HCT116 (cell line): ENCODE measurements at regions not wholly inside any gene's neighbourhood (a gene's known extent, or its start where the extent isn't known, plus 50 kb on each side); places are given as distances from the start of the nearest gene placed in this dataset.

ENCODE experiments used
- ATAC-seq: fragments of 200-7000 bp; cut with Tn5 transposase; 2 replicates; pipeline ENCODE4 v1.9.1; 2020; ENCODE audit warnings: mild to moderate bottlenecking, moderate library complexity
- BruUV-seq: library from RNA; stranded (reverse); fragments of 400-500 nt; replicated peaks from 2 replicates; lab custom pipeline; 2021; lab: Mats Ljungman, UMichigan
- CTCF ChIA-PET: fragments of 300-600 bp; sonication (Branson Sonifier 250); formaldehyde crosslinking; loops from one replicate; lab custom pipeline; 2021; ENCODE audit warnings: antibody characterized with exemption; lab: Charles Lee
- POLR2A ChIA-PET: fragments of 300-600, 350-600 bp; sonication (Branson Sonifier 250); formaldehyde crosslinking; loops from one replicate; lab custom pipeline; 2021; ENCODE audit warnings: antibody characterized with exemption; lab: Charles Lee
- RAD21 ChIA-PET, 2 experiments: fragments of 300-600 bp; sonication (Branson Sonifier 250); formaldehyde crosslinking; loops; one replicate each; lab custom pipeline; 2023; ENCODE audit warnings: low total read pairs in 2 of 2; ENCODE audit not compliant: uncharacterized antibody in 2 of 2, unreplicated experiment in 2 of 2, low non-redundant PET in 1 of 2; lab: Charles Lee
- DNase-seq: peaks from one replicate; pipeline ENCODE4 v3.0.0-alpha.2; 2010; ENCODE audit warnings: low read depth, low spot score
- H2AFZ ChIP-seq: fragments of 200-600 bp; shearing (Covaris generic), sonication (generic); 2 replicates; pipeline ENCODE4 v1.6.1; 2017; ENCODE audit warnings: low read depth, mixed run types, mixed read lengths, antibody characterized with exemption, low read length; ENCODE audit not compliant: poor library complexity, severe bottlenecking
- H3K27ac ChIP-seq: 2 replicates; pipeline ENCODE4 v1.5.1; 2012; ENCODE audit warnings: low read depth, low read length
- H3K27me3 ChIP-seq: fragments of 200-600 bp; sonication (generic); 2 replicates; pipeline ENCODE4 v1.6.1; 2016; ENCODE audit warnings: mixed run types, low read length, mixed read lengths; ENCODE audit not compliant: insufficient read depth
- H3K36me3 ChIP-seq, 2 experiments: fragments of 200-500 bp in 1 of 2; fragments of 200-600 bp in 1 of 2; sonication (Bioruptor generic) in 1 of 2; sonication (generic) in 1 of 2; 2 replicates each; pipeline versions ENCODE4 v1.5.1 to v1.6.1; 2014 to 2016; ENCODE audit warnings: low read length in 2 of 2, inconsistent platforms in 1 of 2, mixed read lengths in 1 of 2, mixed run types in 1 of 2; ENCODE audit not compliant: insufficient read depth in 2 of 2, control insufficient read depth in 1 of 2
- H3K4me1 ChIP-seq, 2 experiments: fragments of 200-600 bp in 1 of 2; sonication (generic) in 1 of 2; 2 replicates each; pipeline versions ENCODE4 v1.5.1 to v1.6.1; 2012 to 2017; ENCODE audit warnings: low read length in 2 of 2, inconsistent platforms in 1 of 2, mild to moderate bottlenecking in 1 of 2, mixed read lengths in 1 of 2, mixed run types in 1 of 2, moderate library complexity in 1 of 2; ENCODE audit not compliant: insufficient read depth in 2 of 2, control insufficient read depth in 1 of 2
- H3K4me2 ChIP-seq: fragments of 200-600 bp; sonication (generic); 2 replicates; pipeline ENCODE4 v1.6.1; 2017; ENCODE audit warnings: mixed run types, low read length, mixed read lengths
- H3K4me3 ChIP-seq, 2 experiments: fragments of 200-600 bp in 1 of 2; sonication (generic) in 1 of 2; replicated peaks in 1 of 2; 2 replicates each; pipeline ENCODE4 v1.5.1; 2011 to 2016; ENCODE audit warnings: low read length in 2 of 2, control low read depth in 1 of 2, low read depth in 1 of 2, mild to moderate bottlenecking in 1 of 2, mixed read lengths in 1 of 2, mixed run types in 1 of 2
- H3K79me2 ChIP-seq: fragments of 200-600 bp; sonication (generic); 2 replicates; pipeline ENCODE4 v1.6.1; 2017; ENCODE audit warnings: mild to moderate bottlenecking, mixed run types, low read length, moderate library complexity, mixed read lengths; ENCODE audit not compliant: insufficient read depth
- H3K9ac ChIP-seq: fragments of 200-600 bp; sonication (generic); 2 replicates; pipeline ENCODE4 v1.6.1; 2016; ENCODE audit warnings: low read length, mixed read lengths
- H3K9me2 ChIP-seq: fragments of 200-600 bp; sonication (generic), shearing (Covaris generic); 2 replicates; pipeline ENCODE4 v1.6.1; 2017; ENCODE audit warnings: mixed run types, mild to moderate bottlenecking, moderate library complexity; ENCODE audit not compliant: insufficient read depth
- H3K9me3 ChIP-seq, 2 experiments: fragments of 200-500 bp in 1 of 2; fragments of 200-600 bp in 1 of 2; sonication (Bioruptor generic) in 1 of 2; sonication (generic) in 1 of 2; 2 replicates each; pipeline ENCODE4 v1.6.1; 2014 to 2017; ENCODE audit warnings: low read length in 2 of 2, mixed read lengths in 2 of 2, inconsistent platforms in 1 of 2, low read depth in 1 of 2, mild to moderate bottlenecking in 1 of 2, mixed run types in 1 of 2, moderate library complexity in 1 of 2; ENCODE audit not compliant: control insufficient read depth in 1 of 2, insufficient read depth in 1 of 2
- H4K20me1 ChIP-seq: fragments of 200-600 bp; sonication (generic), shearing (Covaris generic); 2 replicates; pipeline ENCODE4 v1.6.1; 2017; ENCODE audit warnings: mixed run types, mild to moderate bottlenecking, moderate library complexity; ENCODE audit not compliant: insufficient read depth
- ATF3 ChIP-seq: IDR thresholded peaks from 2 replicates; pipeline ENCODE4 v1.6.1; 2012
- CBX3 ChIP-seq: IDR thresholded peaks from 2 replicates; pipeline ENCODE4 v1.6.1; 2012; ENCODE audit warnings: low read depth
- ELF1 ChIP-seq: IDR thresholded peaks from 2 replicates; pipeline ENCODE4 v1.6.1; 2012; ENCODE audit warnings: low read depth, borderline replicate concordance
- EZH2 ChIP-seq: fragments of 200-600 bp; sonication (generic); IDR thresholded peaks from 2 replicates; pipeline ENCODE4 v1.6.1; 2017; ENCODE audit warnings: antibody characterized with exemption, mixed run types
- EZH2phosphoT487 ChIP-seq: fragments of 200-600 bp; IDR thresholded peaks from 2 replicates; pipeline ENCODE4 v1.6.1; 2018; ENCODE audit warnings: antibody characterized with exemption, borderline replicate concordance
- FOSL1 ChIP-seq: IDR thresholded peaks from 2 replicates; pipeline ENCODE4 v1.6.1; 2012; ENCODE audit warnings: low read depth
- JUND ChIP-seq: IDR thresholded peaks from 2 replicates; pipeline ENCODE4 v1.6.1; 2012
- MAX ChIP-seq: IDR thresholded peaks from 2 replicates; pipeline ENCODE4 v1.6.1; 2012
- REST ChIP-seq: IDR thresholded peaks from 2 replicates; pipeline ENCODE4 v1.6.1; 2012; ENCODE audit warnings: low read depth
- SIN3A ChIP-seq: IDR thresholded peaks from 2 replicates; pipeline ENCODE4 v1.6.1; 2012; ENCODE audit warnings: low read depth
- ZBTB33 ChIP-seq: IDR thresholded peaks from 2 replicates; pipeline ENCODE4 v1.6.1; 2011; ENCODE audit warnings: mild to moderate bottlenecking, low read length, moderate library complexity; ENCODE audit not compliant: insufficient replicate concordance; ENCODE audit errors: extremely low read depth
- ZFX ChIP-seq: fragments of 450-650 bp; IDR thresholded peaks from 2 replicates; pipeline ENCODE4 v1.6.1; 2017
- ZNF274 ChIP-seq: fragments of 200-500 bp; sonication (Bioruptor generic); IDR thresholded peaks from 2 replicates; pipeline ENCODE4 v1.6.1; 2014; ENCODE audit warnings: mild to moderate bottlenecking, low read depth, low read length, inconsistent platforms
- intact Hi-C: fragments of 100-400 bp; cut with micrococcal nuclease; formaldehyde crosslinking; loops from 2 replicates; pipeline ENCODE4 v1.10.0; 2022

GRCh38 chr4:184306949-184307348 is 89.3 kb upstream of the ENPP6 start:
- H3K9me3 ChIP-seq, result no peaks in the 10 kb centered on the region
- TF ChIP-seq CBX3 (no peak), EZH2phosphoT487 (no peak), JUND (no peak), SIN3A (no peak), FOSL1 (no peak), ATF3 (no peak), ZFX (no peak), MAX (no peak), ZBTB33 (no peak), ELF1 (no peak), EZH2 (no peak), ZNF274 (no peak), REST (no peak)
- intact Hi-C loops, result no loop called here
- no peaks in the 10 kb centered on the region for H3K27me3 ChIP-seq
- ChIA-PET POLR2A (no interaction called here), CTCF (no interaction called here), RAD21 (no interaction called here)
- DNase-seq (no peak), ATAC-seq (no peak)
- H4K20me1 ChIP-seq, result no peaks in the 10 kb centered on the region
- H3K4me2 ChIP-seq, result no peak overlapping the region
- no peaks in the 10 kb centered on the region for H3K36me3 ChIP-seq
- no peak overlapping the region for H2AFZ ChIP-seq
- H3K79me2 ChIP-seq, result no peaks in the 10 kb centered on the region
- H3K9me2 ChIP-seq, result no peaks in the 10 kb centered on the region
- H3K27ac ChIP-seq, result no peak overlapping the region
- H3K4me1 ChIP-seq, result no peaks in the 10 kb centered on the region
- H3K9ac ChIP-seq, result no peak overlapping the region
- H3K4me3 ChIP-seq, result no peak overlapping the region
- no TSS peak for BruUV-seq
